GM23248 (cell line): ENCODE measurements at regions not wholly inside any gene's neighbourhood (a gene's known extent, or its start where the extent isn't known, plus 50 kb on each side); places are given as distances from the start of the nearest gene placed in this dataset.

Experiments
- DNase-seq: peaks from one replicate; pipeline ENCODE4 v3.0.0-alpha.2; 2015
- H2AFZ ChIP-seq: fragments of 200-600 bp; sonication (generic); 2 replicates; pipeline ENCODE4 v1.6.1; 2016; ENCODE audit warnings: antibody characterized with exemption
- H3F3A ChIP-seq: fragments of 200-600 bp; sonication (generic); 2 replicates; pipeline ENCODE4 v1.6.1; 2016; ENCODE audit warnings: mild to moderate bottlenecking, antibody characterized with exemption, mixed run types; ENCODE audit not compliant: insufficient read depth
- H3K27ac ChIP-seq: fragments of 200-600 bp; sonication (generic); 2 replicates; pipeline ENCODE4 v1.5.1; 2016; ENCODE audit warnings: mild to moderate bottlenecking
- H3K27me3 ChIP-seq: fragments of 200-600 bp; sonication (generic); replicated peaks from 2 replicates; pipeline ENCODE4 v1.6.1; 2016; ENCODE audit warnings: mild to moderate bottlenecking; ENCODE audit not compliant: insufficient read depth
- H3K36me3 ChIP-seq: fragments of 200-600 bp; sonication (generic); 2 replicates; pipeline ENCODE4 v1.6.1; 2016; ENCODE audit warnings: low read depth, mild to moderate bottlenecking
- H3K4me1 ChIP-seq: fragments of 200-600 bp; sonication (generic); 2 replicates; pipeline ENCODE4 v1.6.1; 2016; ENCODE audit warnings: mild to moderate bottlenecking; ENCODE audit not compliant: insufficient read depth
- H3K4me2 ChIP-seq: fragments of 200-600 bp; sonication (generic); one replicate; pipeline ENCODE4 v1.6.1; 2016; ENCODE audit warnings: mild to moderate bottlenecking; ENCODE audit not compliant: unreplicated experiment
- H3K4me3 ChIP-seq: fragments of 200-600 bp; sonication (generic); 2 replicates; pipeline ENCODE4 v1.5.1; 2016; ENCODE audit warnings: mild to moderate bottlenecking
- H3K79me2 ChIP-seq: fragments of 200-600 bp; sonication (generic); 2 replicates; pipeline ENCODE4 v1.6.1; 2016; ENCODE audit warnings: mild to moderate bottlenecking; ENCODE audit not compliant: insufficient read depth
- H3K9ac ChIP-seq: fragments of 200-600 bp; sonication (generic); 2 replicates; pipeline ENCODE4 v1.6.1; 2016; ENCODE audit warnings: mild to moderate bottlenecking
- H3K9me2 ChIP-seq: fragments of 200-600 bp; sonication (generic); 2 replicates; pipeline ENCODE4 v1.6.1; 2016; ENCODE audit warnings: mixed run types, mild to moderate bottlenecking, moderate library complexity; ENCODE audit not compliant: insufficient read depth
- H3K9me3 ChIP-seq: fragments of 200-600 bp; sonication (generic); one replicate; pipeline ENCODE4 v1.6.1; 2017; ENCODE audit warnings: low read depth
- H4K20me1 ChIP-seq: fragments of 200-600 bp; sonication (generic); 2 replicates; pipeline ENCODE4 v1.6.0; 2016; ENCODE audit not compliant: insufficient read depth
- EZH2 ChIP-seq: fragments of 200-600 bp; sonication (generic); IDR thresholded peaks from 2 replicates; pipeline ENCODE4 v1.6.1; 2018; ENCODE audit warnings: antibody characterized with exemption, mild to moderate bottlenecking; ENCODE audit not compliant: insufficient read depth, poor library complexity, severe bottlenecking
- EZH2phosphoT487 ChIP-seq: fragments of 200-600 bp; sonication (generic); IDR thresholded peaks from 2 replicates; pipeline ENCODE4 v1.6.1; 2018; ENCODE audit warnings: antibody characterized with exemption, moderate library complexity, mild to moderate bottlenecking, low read depth; ENCODE audit not compliant: insufficient read depth
- WGBS, 2 experiments: methylation state at CpG; one replicate each; pipeline ENCODE4 v1.1.6; 2015 to 2017; ENCODE audit warnings: low lambda C conversion rate in 2 of 2, low coverage in 1 of 2; ENCODE audit errors: missing lambda C conversion rate in 2 of 2; 5-methylcytosine and 5-hydroxymethylcytosine counted together
- in situ Hi-C: fragments of 300-500 bp; cut with MboI; formaldehyde crosslinking; loops from 2 replicates; pipeline ENCODE4 v1.15.0; 2020

GRCh38 chrX:74234818-74235217 lies 69.2 kb upstream of the ZCCHC13 start:
- in situ Hi-C loops, result no loop called here
- no peaks in the 10 kb centered on the region for H3K36me3 ChIP-seq
- no peak overlapping the region for H3K4me2 ChIP-seq
- no peaks in the 10 kb centered on the region for H3K9me2 ChIP-seq
- no peaks in the 10 kb centered on the region for H3K27me3 ChIP-seq
- H3K9me3 ChIP-seq, result no peaks in the 10 kb centered on the region
- H3K9ac ChIP-seq, result no peak overlapping the region
- DNase-seq, result no peak
- H3K4me3 ChIP-seq, result no peak overlapping the region
- peaks cover 50% of the 10 kb centered on the region for H3K79me2 ChIP-seq
- 50 to 66% methylated on average over 2 of the region's 2 CpGs for WGBS, 2 experiments
- no peaks in the 10 kb centered on the region for H4K20me1 ChIP-seq
- no peaks in the 10 kb centered on the region for H3K4me1 ChIP-seq
- TF ChIP-seq EZH2 (no peak), EZH2phosphoT487 (no peak)
- H3F3A ChIP-seq, result 0 out of 2 replicates have a peak, but pooled peaks cover 4% of the 10 kb centered on the region
- no peak overlapping the region for H3K27ac ChIP-seq
- no peak overlapping the region for H2AFZ ChIP-seq

GRCh38 chrX:74232859-74233258 lies 71.1 kb upstream of the ZCCHC13 start:
- Histone ChIP-seq H3K36me3 (no peaks in the 10 kb centered on the region), H3K4me1 (no peaks in the 10 kb centered on the region), H3K9ac (no peak overlapping the region), H3K79me2 (peaks cover 61% of the 10 kb centered on the region), H3K9me3 (no peaks in the 10 kb centered on the region), H3K4me2 (no peak overlapping the region), H3K27me3 (no peaks in the 10 kb centered on the region), H3K27ac (no peak overlapping the region), H3F3A (0 out of 2 replicates have a peak, but pooled peaks cover 4% of the 10 kb centered on the region), H4K20me1 (no peaks in the 10 kb centered on the region), H2AFZ (no peak overlapping the region), H3K4me3 (no peak overlapping the region), H3K9me2 (no peaks in the 10 kb centered on the region)
- in situ Hi-C loops, result no loop called here
- TF ChIP-seq EZH2phosphoT487 (no peak), EZH2 (no peak)
- WGBS, 2 experiments, result 95 to 97% methylated on average over 3 of the region's 3 CpGs
- DNase-seq, result peak; percentile 46

GRCh38 chrX:74231625-74232024 lies 72.4 kb upstream of the ZCCHC13 start:
- no peak for DNase-seq
- in situ Hi-C loops, result no loop called here
- Histone ChIP-seq H3K9me3 (no peaks in the 10 kb centered on the region), H3K9ac (no peak overlapping the region), H3K4me1 (no peaks in the 10 kb centered on the region), H3K27ac (no peak overlapping the region), H3K9me2 (no peaks in the 10 kb centered on the region), H3K4me3 (no peak overlapping the region), H3K36me3 (no peaks in the 10 kb centered on the region), H3F3A (0 out of 2 replicates have a peak, but pooled peaks cover 4% of the 10 kb centered on the region), H3K27me3 (no peaks in the 10 kb centered on the region), H4K20me1 (no peaks in the 10 kb centered on the region), H2AFZ (no peak overlapping the region), H3K4me2 (no peak overlapping the region), H3K79me2 (peaks cover 62% of the 10 kb centered on the region)
- WGBS, 2 experiments, result 83 to 88% methylated on average over 5 of the region's 5 CpGs
- TF ChIP-seq EZH2phosphoT487 (no peak), EZH2 (no peak)

GRCh38 chrX:74230094-74230493 lies 73.9 kb upstream of the ZCCHC13 start:
- Histone ChIP-seq H3K27ac (no peak overlapping the region), H3K36me3 (no peaks in the 10 kb centered on the region), H3F3A (0 out of 2 replicates have a peak, but pooled peaks cover 1% of the 10 kb centered on the region), H3K4me3 (no peak overlapping the region), H2AFZ (no peak overlapping the region), H3K27me3 (no peaks in the 10 kb centered on the region), H3K9ac (no peak overlapping the region), H3K9me3 (no peaks in the 10 kb centered on the region), H3K79me2 (peaks cover 66% of the 10 kb centered on the region), H4K20me1 (no peaks in the 10 kb centered on the region), H3K4me1 (no peaks in the 10 kb centered on the region), H3K9me2 (no peaks in the 10 kb centered on the region), H3K4me2 (no peak overlapping the region)
- peak; percentile 16 for DNase-seq
- TF ChIP-seq EZH2 (no peak), EZH2phosphoT487 (no peak)
- in situ Hi-C loops, result no loop called here

DNA sequence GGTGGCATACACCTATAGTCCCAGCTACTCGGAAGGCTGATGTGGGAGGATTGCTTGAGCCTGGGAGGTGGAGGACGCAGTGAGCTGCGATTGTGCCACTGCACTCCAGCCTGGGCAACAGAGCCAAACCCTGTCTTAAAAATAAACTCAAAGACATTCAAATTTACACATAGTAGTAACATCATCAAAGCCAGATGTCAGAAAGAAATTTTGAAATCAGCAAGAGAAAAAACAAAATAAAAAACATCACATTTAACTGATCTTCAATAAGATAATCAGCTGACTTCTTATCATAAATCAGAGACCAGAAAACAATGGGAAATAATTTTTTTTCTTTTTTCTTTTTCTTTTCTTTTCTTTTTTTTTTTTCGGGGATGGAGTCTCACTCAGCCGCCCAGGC lies 78.9 kb upstream of the ZCCHC13 start:
- no peaks in the 10 kb centered on the region for H3K9me3 ChIP-seq
- no peaks in the 10 kb centered on the region for H3K9me2 ChIP-seq
- no peak overlapping the region for H3K9ac ChIP-seq
- 77 to 100% methylated on average over 1 to 5 of the region's 5 CpGs for WGBS, 2 experiments
- H3F3A ChIP-seq, result no peaks in the 10 kb centered on the region
- DNase-seq, result no peak
- H3K27me3 ChIP-seq, result no peaks in the 10 kb centered on the region
- H2AFZ ChIP-seq, result no peak overlapping the region
- H3K4me3 ChIP-seq, result no peak overlapping the region
- in situ Hi-C loops, result no loop called here
- H3K4me1 ChIP-seq, result no peaks in the 10 kb centered on the region
- TF ChIP-seq EZH2 (no peak), EZH2phosphoT487 (no peak)
- no peak overlapping the region for H3K27ac ChIP-seq
- peaks cover 39% of the 10 kb centered on the region for H3K79me2 ChIP-seq
- no peaks in the 10 kb centered on the region for H4K20me1 ChIP-seq
- 0 out of 2 replicates have a peak, but pooled peaks cover 7% of the 10 kb centered on the region for H3K36me3 ChIP-seq
- H3K4me2 ChIP-seq, result no peak overlapping the region
